CD4-positive, alpha-beta T cell (primary cell): ENCODE measurements at regions not wholly inside any gene's neighbourhood (a gene's known extent, or its start where the extent isn't known, plus 50 kb on each side); places are given as distances from the start of the nearest gene placed in this dataset.
"Not testable (repeated sequence)": the region's sequence is repeated elsewhere in the genome, so short reads cannot be mapped to it uniquely, and the experiment has no call there.

Source experiments
- ATAC-seq: fragments of 200-7000 bp; cut with Tn5 transposase; one replicate; pipeline ENCODE4 v1.10.0; 2022; ENCODE audit warnings: mild to moderate bottlenecking; ENCODE audit not compliant: poor library complexity
- CTCF ChIA-PET: fragments of 350-600 bp; sonication (Branson Sonifier 250); formaldehyde crosslinking; loops from one replicate; lab custom pipeline; 2021; ENCODE audit warnings: antibody characterized with exemption, inconsistent platforms; lab: Charles Lee
- POLR2A ChIA-PET: fragments of 350-600 bp; sonication (Branson Sonifier 250); formaldehyde crosslinking; loops from one replicate; lab custom pipeline; 2021; ENCODE audit warnings: antibody characterized with exemption, inconsistent platforms; lab: Charles Lee
- DNase-seq, 14 experiments: peaks; one replicate each; pipeline ENCODE4 v3.0.0-alpha.2; 2013 to 2020; ENCODE audit warnings: mixed read lengths in 2 of 14
- H3K27ac ChIP-seq, 2 donors: one replicate each; pipeline versions ENCODE4 v1.5.1 to v1.7.0; 2013; ENCODE audit warnings: low read length in 2 of 2, low read depth in 1 of 2, mild to moderate bottlenecking in 1 of 2
- H3K27me3 ChIP-seq, 2 experiments: 1 replicate in 1 of 2; 2 replicates in 1 of 2; pipeline versions ENCODE4 v1.6.1 to v1.7.0; 2013; ENCODE audit warnings: low read length in 2 of 2, control low read depth in 1 of 2, mild to moderate bottlenecking in 1 of 2, moderate library complexity in 1 of 2; ENCODE audit not compliant: insufficient read depth in 2 of 2, control insufficient read depth in 1 of 2
- H3K36me3 ChIP-seq: one replicate; pipeline ENCODE4 v1.6.1; 2013; ENCODE audit warnings: low read length, control low read depth; ENCODE audit not compliant: insufficient read depth
- H3K4me1 ChIP-seq: one replicate; pipeline ENCODE4 v1.6.1; 2013; ENCODE audit warnings: low read length, control low read depth; ENCODE audit not compliant: insufficient read depth
- H3K4me3 ChIP-seq: one replicate; pipeline ENCODE4 v1.5.1; 2013; ENCODE audit warnings: mild to moderate bottlenecking, low read length, moderate library complexity
- H3K9me3 ChIP-seq, 2 experiments: 1 replicate in 1 of 2; 2 replicates in 1 of 2; pipeline versions ENCODE4 v1.6.1 to v1.7.0; 2013; ENCODE audit warnings: low read length in 2 of 2, mild to moderate bottlenecking in 2 of 2, control low read depth in 1 of 2, moderate library complexity in 1 of 2; ENCODE audit not compliant: control insufficient read depth in 1 of 2, insufficient read depth in 1 of 2
- H3K27ac Mint-ChIP-seq: one replicate; pipeline ENCODE4 v1.8.0; 2020; ENCODE audit warnings: mixed read lengths
- H3K27me3 Mint-ChIP-seq: one replicate; pipeline ENCODE4 v1.8.0; 2021; ENCODE audit warnings: mixed read lengths
- H3K36me3 Mint-ChIP-seq: one replicate; pipeline ENCODE4 v1.8.0; 2021; ENCODE audit warnings: low read depth, mixed read lengths
- H3K4me1 Mint-ChIP-seq: one replicate; pipeline ENCODE4 v1.8.0; 2021; ENCODE audit warnings: low read depth, mixed read lengths
- H3K4me3 Mint-ChIP-seq: one replicate; pipeline ENCODE4 v1.8.0; 2020; ENCODE audit warnings: mild to moderate bottlenecking, mixed read lengths
- H3K9me3 Mint-ChIP-seq: one replicate; pipeline ENCODE4 v1.8.0; 2020; ENCODE audit warnings: mixed read lengths
- intact Hi-C, 2 experiments: fragments of 100-400 bp; cut with DNase I in 1 of 2; cut with micrococcal nuclease in 1 of 2; formaldehyde crosslinking; loops; one replicate each; pipeline versions ENCODE4 v1.15.1 to v1.9.0; 2023 to 2025; cut with DNase I, micrococcal nuclease
- TF ChIP-seq, protein P1 (sequence below): fragments of 200-600 bp; IDR thresholded peaks from one replicate; pipeline ENCODE4 v1.8.0; 2022; ENCODE audit warnings: antibody characterized with exemption, mild to moderate bottlenecking

DNA sequence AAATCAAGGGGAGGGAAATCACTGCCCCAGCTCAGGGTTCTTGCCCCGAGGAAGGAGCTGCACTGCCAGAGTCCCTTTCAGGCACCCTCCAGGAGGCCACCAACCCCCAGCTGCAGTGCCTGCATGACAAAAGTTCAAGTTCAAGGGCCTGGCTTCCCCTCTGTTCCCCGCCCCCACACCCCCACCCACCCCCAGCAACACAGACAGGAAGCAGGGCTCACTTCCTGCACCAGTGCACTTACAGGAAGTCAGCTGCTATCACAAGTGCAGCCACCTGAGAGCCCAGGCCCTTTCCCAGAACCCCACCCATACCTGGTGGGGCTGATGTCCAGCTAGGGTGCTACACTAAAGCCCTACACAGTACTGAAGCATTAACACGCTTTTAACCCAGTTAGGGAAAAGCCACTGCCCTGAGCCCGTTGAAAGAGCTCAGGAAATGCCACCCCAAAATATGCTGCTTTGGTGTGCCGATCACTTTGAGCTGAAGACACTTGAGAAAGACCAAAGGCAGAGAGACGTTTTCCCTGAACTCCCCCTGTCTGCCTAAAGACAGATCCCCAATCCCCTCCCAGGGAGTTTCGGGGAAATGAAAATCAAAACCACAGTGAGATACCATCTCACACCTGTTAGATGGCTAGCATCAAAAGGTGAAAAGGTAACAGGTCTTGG is 109.9 kb upstream of the CAB39 start:
- peaks cover 16% of the 10 kb centered on the region for H3K9me3 Mint-ChIP-seq
- peak overlapping the region; percentile 98 for H3K27ac Mint-ChIP-seq
- peak overlapping the region; percentile 65 to 82 for H3K27ac ChIP-seq
- peaks cover 91% of the 10 kb centered on the region for H3K4me1 Mint-ChIP-seq
- peaks cover 0 to 4% of the 10 kb centered on the region in 2 experiments for H3K9me3 ChIP-seq
- H3K4me3 ChIP-seq: peak overlapping the region; percentile 17
- peaks cover 65% of the 10 kb centered on the region for H3K36me3 Mint-ChIP-seq
- DNase-seq: peak; percentile 27 to 81 (median 64)
- peaks cover 43% of the 10 kb centered on the region for H3K4me1 ChIP-seq
- TF ChIP-seq, protein P1, sequence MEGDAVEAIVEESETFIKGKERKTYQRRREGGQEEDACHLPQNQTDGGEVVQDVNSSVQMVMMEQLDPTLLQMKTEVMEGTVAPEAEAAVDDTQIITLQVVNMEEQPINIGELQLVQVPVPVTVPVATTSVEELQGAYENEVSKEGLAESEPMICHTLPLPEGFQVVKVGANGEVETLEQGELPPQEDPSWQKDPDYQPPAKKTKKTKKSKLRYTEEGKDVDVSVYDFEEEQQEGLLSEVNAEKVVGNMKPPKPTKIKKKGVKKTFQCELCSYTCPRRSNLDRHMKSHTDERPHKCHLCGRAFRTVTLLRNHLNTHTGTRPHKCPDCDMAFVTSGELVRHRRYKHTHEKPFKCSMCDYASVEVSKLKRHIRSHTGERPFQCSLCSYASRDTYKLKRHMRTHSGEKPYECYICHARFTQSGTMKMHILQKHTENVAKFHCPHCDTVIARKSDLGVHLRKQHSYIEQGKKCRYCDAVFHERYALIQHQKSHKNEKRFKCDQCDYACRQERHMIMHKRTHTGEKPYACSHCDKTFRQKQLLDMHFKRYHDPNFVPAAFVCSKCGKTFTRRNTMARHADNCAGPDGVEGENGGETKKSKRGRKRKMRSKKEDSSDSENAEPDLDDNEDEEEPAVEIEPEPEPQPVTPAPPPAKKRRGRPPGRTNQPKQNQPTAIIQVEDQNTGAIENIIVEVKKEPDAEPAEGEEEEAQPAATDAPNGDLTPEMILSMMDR: no peak
- H3K4me3 Mint-ChIP-seq: peak overlapping the region; percentile 78
- H3K27me3 ChIP-seq: no peaks in the 10 kb centered on the region
- ChIA-PET POLR2A (interaction anchor here (0.6 to 2.0 kb wide), 31 partner anchors 12 to 681 kb away, joined by 3 to 10 read pairs (median 4); partner anchors contain the start of genes FBXO36, SP100, SP110 and SP140), CTCF (interaction anchor here (1.0 to 1.1 kb wide), 2 partner anchors 110 to 196 kb away, joined by 3 read pairs; partner anchors contain the start of gene CAB39)
- H3K36me3 ChIP-seq: no peaks in the 10 kb centered on the region
- no peaks in the 10 kb centered on the region for H3K27me3 Mint-ChIP-seq
- intact Hi-C loops: loop anchor here (5.0 kb wide), 2 partner anchors 60 to 390 kb away; no protein-coding TSS in a partner anchor
- peak; percentile 89 for ATAC-seq

DNA sequence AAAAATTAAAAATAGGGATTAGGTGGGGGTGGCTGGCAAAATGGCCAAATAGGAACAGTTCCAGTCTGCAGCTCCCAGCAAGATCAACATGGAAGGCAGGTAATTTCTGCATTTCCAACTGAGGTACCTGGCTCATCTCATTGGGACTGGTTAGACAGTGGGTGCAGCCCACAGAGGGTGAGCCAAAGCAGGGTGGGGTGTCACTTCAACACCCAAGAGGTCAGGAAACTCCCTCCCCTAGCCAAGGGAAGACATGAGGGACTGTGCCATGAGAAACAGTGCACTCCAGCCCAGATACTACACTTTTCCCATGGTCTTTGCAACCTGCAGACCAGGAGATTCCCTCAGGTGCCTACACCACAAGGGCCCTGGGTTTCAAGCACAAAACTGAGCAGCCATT is 109.3 kb upstream of the CAB39 start:
- Mint-ChIP-seq H3K36me3 (peaks cover 60% of the 10 kb centered on the region), H3K27ac (peak overlapping the region; percentile 98), H3K4me1 (peaks cover 85% of the 10 kb centered on the region), H3K4me3 (peak overlapping the region; percentile 78), H3K9me3 (peaks cover 16% of the 10 kb centered on the region)
- H3K27me3 Mint-ChIP-seq, H3K27me3 ChIP-seq, H3K4me3 ChIP-seq, H3K9me3 ChIP-seq, ATAC-seq, DNase-seq, H3K36me3 ChIP-seq: not testable (repeated sequence)
- POLR2A ChIA-PET: interaction anchor here (0.6 to 2.0 kb wide), 25 partner anchors 12 to 681 kb away, joined by 3 to 10 read pairs (median 4); partner anchors contain the start of genes FBXO36, SP100, SP110 and SP140L
- Histone ChIP-seq H3K4me1 (peaks cover 43% of the 10 kb centered on the region), H3K27ac (peak overlapping the region; percentile 65 to 82)
- intact Hi-C loops: loop anchor here (5.0 kb wide), 2 partner anchors 59 to 391 kb away; no protein-coding TSS in a partner anchor
- CTCF ChIA-PET: interaction anchor here (1.1 kb wide), 1 partner anchor 109 kb away, joined by 3 read pairs; the partner anchor contains the start of gene CAB39

DNA sequence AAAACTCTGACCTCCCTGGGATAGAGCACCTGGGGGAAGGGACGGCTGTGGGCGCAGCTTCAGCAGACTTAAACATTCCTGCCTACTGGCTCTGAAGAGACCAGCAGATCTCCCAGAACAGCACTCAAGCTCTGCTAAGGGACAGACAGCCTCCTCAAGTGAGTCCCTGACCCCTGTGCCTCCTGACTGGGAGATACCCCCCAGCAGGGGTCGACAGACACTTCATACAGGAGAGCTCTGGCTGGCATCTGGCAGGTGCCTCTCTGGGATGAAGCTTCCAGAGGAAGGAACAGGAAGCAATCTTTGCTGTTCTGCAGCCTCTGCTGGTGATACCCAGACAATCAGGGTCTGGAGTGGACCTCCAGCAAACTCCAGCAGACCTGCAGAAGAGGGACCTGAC is 108.5 kb upstream of the CAB39 start:
- H3K27ac ChIP-seq, H3K4me3 ChIP-seq, H3K4me3 Mint-ChIP-seq, H3K27me3 Mint-ChIP-seq, H3K27me3 ChIP-seq, POLR2A ChIA-PET, DNase-seq, CTCF ChIA-PET, H3K36me3 ChIP-seq, H3K9me3 ChIP-seq, ATAC-seq: not testable (repeated sequence)
- Mint-ChIP-seq H3K27ac (peak overlapping the region; percentile 98), H3K36me3 (peaks cover 56% of the 10 kb centered on the region), H3K4me1 (peaks cover 83% of the 10 kb centered on the region), H3K9me3 (peaks cover 17% of the 10 kb centered on the region)
- intact Hi-C loops: loop anchor here (5.0 kb wide), 2 partner anchors 58 to 392 kb away; no protein-coding TSS in a partner anchor
- H3K4me1 ChIP-seq: peaks cover 43% of the 10 kb centered on the region

DNA sequence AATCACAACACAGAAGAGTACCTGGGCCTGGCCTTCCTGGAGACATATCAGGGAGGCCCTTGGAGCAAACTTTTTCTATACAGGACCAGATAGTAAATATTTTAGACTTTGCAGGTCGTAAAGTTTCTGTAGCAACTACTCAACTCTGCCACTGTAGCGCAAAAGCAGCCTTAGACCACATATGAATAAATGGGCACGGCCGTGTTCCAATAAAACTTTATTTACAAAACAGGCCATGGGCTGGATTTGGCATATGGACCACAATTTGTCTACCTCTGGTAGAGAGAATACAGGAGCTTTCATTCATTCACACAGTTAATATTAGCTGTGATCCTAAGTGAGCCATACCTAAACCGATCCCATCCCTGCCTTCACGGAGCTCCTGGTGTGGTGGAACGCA is 98.6 kb upstream of the CAB39 start:
- ATAC-seq (no peak), DNase-seq (no peak)
- no peaks in the 10 kb centered on the region for H3K36me3 ChIP-seq
- no peaks in the 10 kb centered on the region for H3K27me3 Mint-ChIP-seq
- peaks cover 5% of the 10 kb centered on the region for H3K36me3 Mint-ChIP-seq
- no peaks in the 10 kb centered on the region for H3K27me3 ChIP-seq
- H3K27ac Mint-ChIP-seq: no peak overlapping the region
- TF ChIP-seq, protein P1: no peak
- H3K4me1 Mint-ChIP-seq: peaks cover 19% of the 10 kb centered on the region
- H3K4me3 Mint-ChIP-seq: no peak overlapping the region
- no peaks in the 10 kb centered on the region for H3K9me3 ChIP-seq
- CTCF ChIA-PET: no interaction called here
- intact Hi-C loops: loop anchor here (5.0 to 10.0 kb wide), 5 partner anchors 139 to 547 kb away; partner anchors contain the start of genes SLC16A14 (in 2 of the 2) and SP110 (in 2 of the 2)
- H3K4me1 ChIP-seq: peaks cover 17% of the 10 kb centered on the region
- H3K27ac ChIP-seq: no peak overlapping the region
- POLR2A ChIA-PET: interaction anchor here (0.7 kb wide), 1 partner anchor 411 kb away, joined by 3 read pairs; no protein-coding TSS in a partner anchor
- H3K9me3 Mint-ChIP-seq: peaks cover 2% of the 10 kb centered on the region
- no peak overlapping the region for H3K4me3 ChIP-seq
